Astrocyte (in vitro differentiated cells and primary cell): ENCODE measurements at regions not wholly inside any gene's neighbourhood (a gene's known extent, or its start where the extent isn't known, plus 50 kb on each side); places are given as distances from the start of the nearest gene placed in this dataset.

Experiments used
- DNase-seq: peaks from one replicate; pipeline ENCODE4 v3.0.0-alpha.2; 2010; ENCODE audit warnings: low read depth
- FAIRE-seq: peaks from 2 replicates; lab custom pipeline; 2011; peaks lifted over from hg19 to GRCh38; lab: Jason Lieb, UNC
- H2AFZ ChIP-seq: 2 replicates; pipeline ENCODE4 v1.6.0; 2012; ENCODE audit warnings: low read depth, low read length, inconsistent platforms
- H3K27ac ChIP-seq: 2 replicates; pipeline ENCODE4 v1.5.1; 2011; ENCODE audit warnings: low read depth, low read length, inconsistent platforms
- H3K27me3 ChIP-seq: 2 replicates; pipeline ENCODE4 v1.6.0; 2011; ENCODE audit warnings: low read length, inconsistent platforms; ENCODE audit not compliant: insufficient read depth
- H3K36me3 ChIP-seq: 2 replicates; pipeline ENCODE4 v1.5.1; 2011; ENCODE audit warnings: low read length, inconsistent platforms; ENCODE audit not compliant: insufficient read depth
- H3K4me1 ChIP-seq: 2 replicates; pipeline ENCODE4 v1.5.1; 2011; ENCODE audit warnings: low read length, inconsistent platforms; ENCODE audit not compliant: insufficient read depth
- H3K4me2 ChIP-seq: 2 replicates; pipeline ENCODE4 v1.6.0; 2012; ENCODE audit warnings: low read length, inconsistent platforms
- H3K4me3 ChIP-seq: 2 replicates; pipeline ENCODE4 v1.5.1; 2011; ENCODE audit warnings: low read depth, mild to moderate bottlenecking, low read length, inconsistent platforms; ENCODE audit not compliant: insufficient read depth
- H3K79me2 ChIP-seq: 2 replicates; pipeline ENCODE4 v1.6.0; 2012; ENCODE audit warnings: mild to moderate bottlenecking, low read length, inconsistent platforms; ENCODE audit not compliant: insufficient read depth
- H3K9ac ChIP-seq: 2 replicates; pipeline ENCODE4 v1.6.0; 2012; ENCODE audit warnings: mild to moderate bottlenecking, low read length, inconsistent platforms
- H3K9me3 ChIP-seq: 2 replicates; pipeline ENCODE4 v1.5.1; 2012; ENCODE audit warnings: low read depth, mild to moderate bottlenecking, low read length, inconsistent platforms; ENCODE audit not compliant: insufficient read depth
- H4K20me1 ChIP-seq: 2 replicates; pipeline ENCODE4 v1.6.0; 2012; ENCODE audit warnings: low read length, inconsistent platforms; ENCODE audit not compliant: insufficient read depth
- H3K27ac Mint-ChIP-seq: one replicate; pipeline ENCODE4 v1.8.0; 2021; ENCODE audit warnings: mild to moderate bottlenecking, mixed read lengths; ENCODE audit not compliant: unreplicated experiment
- H3K27me3 Mint-ChIP-seq: one replicate; pipeline ENCODE4 v1.8.0; 2021; ENCODE audit warnings: low read depth, mixed read lengths; ENCODE audit not compliant: unreplicated experiment
- H3K36me3 Mint-ChIP-seq: one replicate; pipeline ENCODE4 v1.8.0; 2021; ENCODE audit warnings: low read depth, mixed read lengths; ENCODE audit not compliant: unreplicated experiment
- H3K4me1 Mint-ChIP-seq: one replicate; pipeline ENCODE4 v1.8.0; 2021; ENCODE audit warnings: low read depth, mixed read lengths; ENCODE audit not compliant: unreplicated experiment
- H3K4me3 Mint-ChIP-seq: one replicate; pipeline ENCODE4 v1.8.0; 2021; ENCODE audit warnings: mild to moderate bottlenecking, moderate library complexity, mixed read lengths; ENCODE audit not compliant: unreplicated experiment
- H3K9me3 Mint-ChIP-seq: one replicate; pipeline ENCODE4 v1.8.0; 2021; ENCODE audit warnings: mild to moderate bottlenecking, mixed read lengths; ENCODE audit not compliant: unreplicated experiment
- EZH2 ChIP-seq: IDR thresholded peaks from 2 replicates; pipeline ENCODE4 v1.6.1; 2012; ENCODE audit warnings: mild to moderate bottlenecking, low read length, inconsistent platforms; ENCODE audit not compliant: insufficient read depth
- TF ChIP-seq, protein P1 (sequence below): IDR thresholded peaks from 2 replicates; pipeline ENCODE4 v1.5.1; 2011; ENCODE audit warnings: low read depth, mild to moderate bottlenecking, inconsistent platforms, low read length, moderate library complexity; ENCODE audit not compliant: insufficient read depth

GRCh38 chr12:34289431-34290380, 267.4 kb downstream of the ALG10 start:
- H3K27ac ChIP-seq: no peak overlapping the region
- Mint-ChIP-seq H3K4me3 (no peak overlapping the region), H3K9me3 (peaks cover 14% of the 10 kb centered on the region), H3K4me1 (no peaks in the 10 kb centered on the region), H3K27ac (no peak overlapping the region), H3K36me3 (no peaks in the 10 kb centered on the region), H3K27me3 (no peaks in the 10 kb centered on the region)
- H3K9me3 ChIP-seq: peaks cover 24% of the 10 kb centered on the region
- H4K20me1 ChIP-seq: no peaks in the 10 kb centered on the region
- no peaks in the 10 kb centered on the region for H3K79me2 ChIP-seq
- no peak for TF ChIP-seq EZH2
- TF ChIP-seq, protein P1, sequence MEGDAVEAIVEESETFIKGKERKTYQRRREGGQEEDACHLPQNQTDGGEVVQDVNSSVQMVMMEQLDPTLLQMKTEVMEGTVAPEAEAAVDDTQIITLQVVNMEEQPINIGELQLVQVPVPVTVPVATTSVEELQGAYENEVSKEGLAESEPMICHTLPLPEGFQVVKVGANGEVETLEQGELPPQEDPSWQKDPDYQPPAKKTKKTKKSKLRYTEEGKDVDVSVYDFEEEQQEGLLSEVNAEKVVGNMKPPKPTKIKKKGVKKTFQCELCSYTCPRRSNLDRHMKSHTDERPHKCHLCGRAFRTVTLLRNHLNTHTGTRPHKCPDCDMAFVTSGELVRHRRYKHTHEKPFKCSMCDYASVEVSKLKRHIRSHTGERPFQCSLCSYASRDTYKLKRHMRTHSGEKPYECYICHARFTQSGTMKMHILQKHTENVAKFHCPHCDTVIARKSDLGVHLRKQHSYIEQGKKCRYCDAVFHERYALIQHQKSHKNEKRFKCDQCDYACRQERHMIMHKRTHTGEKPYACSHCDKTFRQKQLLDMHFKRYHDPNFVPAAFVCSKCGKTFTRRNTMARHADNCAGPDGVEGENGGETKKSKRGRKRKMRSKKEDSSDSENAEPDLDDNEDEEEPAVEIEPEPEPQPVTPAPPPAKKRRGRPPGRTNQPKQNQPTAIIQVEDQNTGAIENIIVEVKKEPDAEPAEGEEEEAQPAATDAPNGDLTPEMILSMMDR: no peak
- H3K27me3 ChIP-seq: no peaks in the 10 kb centered on the region
- DNase-seq: no peak
- FAIRE-seq: no peak
- no peak overlapping the region for H3K9ac ChIP-seq
- H3K4me2 ChIP-seq: no peak overlapping the region
- H3K4me3 ChIP-seq: no peak overlapping the region
- H3K4me1 ChIP-seq: no peaks in the 10 kb centered on the region
- H3K36me3 ChIP-seq: no peaks in the 10 kb centered on the region
- no peak overlapping the region for H2AFZ ChIP-seq

DNA sequence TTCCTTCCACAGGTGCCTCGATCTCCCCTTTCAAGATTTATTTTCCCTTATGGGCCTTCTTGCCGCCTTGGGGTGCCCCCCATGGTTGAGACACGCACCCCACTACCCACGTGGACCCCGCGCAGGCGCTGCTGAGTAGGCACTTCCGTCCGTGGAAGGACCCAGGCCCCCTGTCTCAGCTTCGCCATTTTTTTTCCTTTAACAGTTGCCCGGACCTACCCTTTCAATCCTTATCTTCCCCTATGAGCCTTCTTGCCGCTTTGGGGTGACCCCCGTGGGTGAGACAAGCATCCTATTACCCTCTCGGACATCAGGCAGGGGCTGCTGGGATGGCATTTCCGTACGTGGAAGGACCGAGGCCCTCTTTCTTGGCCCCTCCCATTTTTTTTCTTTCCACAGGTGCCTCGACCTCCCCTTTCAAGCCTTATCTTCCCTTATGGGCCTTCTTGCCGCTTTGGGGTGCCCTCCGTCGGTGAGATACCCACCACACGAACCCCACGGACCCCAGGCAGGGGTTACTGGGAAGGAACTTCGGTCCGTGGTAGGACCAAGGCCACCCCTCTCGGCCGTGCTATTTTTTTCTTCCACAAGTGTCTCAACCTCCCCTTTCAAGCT, 268.2 kb downstream of the ALG10 start:
- Histone ChIP-seq H3K4me1 (no peaks in the 10 kb centered on the region), H3K9me3 (peaks cover 28% of the 10 kb centered on the region), H3K4me2 (no peak overlapping the region), H3K27ac (no peak overlapping the region), H3K79me2 (no peaks in the 10 kb centered on the region), H3K9ac (no peak overlapping the region), H3K4me3 (no peak overlapping the region), H3K27me3 (no peaks in the 10 kb centered on the region), H2AFZ (no peak overlapping the region), H3K36me3 (no peaks in the 10 kb centered on the region), H4K20me1 (no peaks in the 10 kb centered on the region)
- Mint-ChIP-seq H3K36me3 (no peaks in the 10 kb centered on the region), H3K4me1 (no peaks in the 10 kb centered on the region), H3K4me3 (no peak overlapping the region), H3K27me3 (no peaks in the 10 kb centered on the region), H3K9me3 (peaks cover 18% of the 10 kb centered on the region), H3K27ac (no peak overlapping the region)
- DNase-seq: no peak
- TF ChIP-seq EZH2: no peak
- TF ChIP-seq, protein P1: no peak
- no peak for FAIRE-seq
